HG02938 (cell line): ENCODE measurements at regions not wholly inside any gene's neighbourhood (a gene's known extent, or its start where the extent isn't known, plus 50 kb on each side); places are given as distances from the start of the nearest gene placed in this dataset.
"Not testable (repeated sequence)": the region's sequence is repeated elsewhere in the genome, so short reads cannot be mapped to it uniquely, and the experiment has no call there.

Source experiments
- ATAC-seq: cut with Tn5 transposase; IDR thresholded peaks from one replicate; pipeline ENCODE4 v1.9.1; 2021; ENCODE audit warnings: mild to moderate bottlenecking, moderate library complexity; ENCODE audit not compliant: unreplicated experiment

DNA sequence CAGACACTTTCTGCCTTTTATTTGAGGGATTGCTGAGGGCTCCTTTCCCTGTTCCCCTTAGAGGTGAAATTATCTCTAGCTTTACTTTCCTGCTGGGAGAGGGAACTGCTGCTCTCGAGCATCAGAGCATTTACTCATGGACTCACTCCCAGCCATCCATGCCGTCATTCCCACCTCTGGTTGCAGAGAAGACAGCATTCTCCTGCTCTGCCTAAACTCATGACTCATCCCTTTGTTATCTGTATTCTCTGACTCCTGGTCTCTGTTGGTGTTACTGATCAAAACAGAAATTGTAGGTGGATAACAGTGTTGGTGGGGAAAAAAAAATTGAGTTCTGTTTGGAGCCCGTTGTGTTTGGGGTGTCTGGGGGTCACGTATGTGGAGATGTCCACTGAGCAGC lies 159.3 kb downstream of the TTC8 start:
- ATAC-seq: no peak

DNA sequence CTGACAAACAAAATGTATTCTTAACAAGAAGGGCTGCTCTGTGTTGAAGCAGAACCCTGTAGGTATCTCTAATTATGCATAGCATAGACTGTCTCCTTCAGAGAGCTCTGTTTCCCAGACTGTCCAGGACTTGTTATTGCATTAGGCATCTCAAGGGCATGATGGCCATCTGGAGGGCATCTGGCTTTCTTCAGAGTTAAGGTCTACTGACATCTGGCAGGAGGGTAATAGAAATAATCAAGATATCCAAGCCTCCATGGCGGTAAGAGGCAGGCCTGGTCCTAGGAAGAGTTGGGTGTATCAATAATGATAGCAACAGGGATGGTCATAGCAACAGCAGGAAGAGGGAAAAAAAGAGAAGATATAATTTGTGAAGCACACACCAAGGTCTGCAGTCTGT lies 161.2 kb downstream of the TTC8 start:
- ATAC-seq: no peak

DNA sequence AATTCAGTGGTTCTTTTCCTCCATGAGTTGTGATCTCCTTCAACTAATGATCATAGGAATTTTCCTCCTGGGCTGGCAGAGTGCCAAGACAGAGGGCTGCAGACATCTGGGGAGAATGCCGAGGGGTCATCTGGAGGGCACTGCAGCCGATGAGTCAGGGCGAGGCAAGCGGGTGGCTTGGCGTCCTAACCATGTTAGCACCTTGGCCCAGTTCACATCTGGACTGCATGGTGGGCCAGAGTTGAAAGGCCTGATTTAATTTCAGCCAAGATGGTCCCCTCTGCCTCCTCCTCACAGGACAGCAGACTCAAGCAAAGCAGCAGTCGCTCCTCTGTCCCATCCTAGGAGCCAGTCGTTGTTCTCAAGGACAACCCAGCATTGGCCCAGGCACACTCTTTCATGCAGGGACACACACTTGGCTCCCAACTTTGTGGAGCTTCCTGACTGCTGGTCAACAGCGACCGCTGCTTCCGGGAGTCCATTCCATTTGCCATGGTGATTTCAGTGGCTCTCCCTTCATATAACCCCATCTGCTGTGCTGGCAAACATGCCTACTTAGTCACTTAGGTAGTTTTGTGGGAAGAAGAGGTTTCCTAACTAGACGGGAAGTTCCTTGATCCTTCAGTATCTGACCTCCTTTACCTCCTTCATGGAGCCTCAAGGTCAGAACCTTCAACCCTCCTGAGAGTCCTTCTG lies 161.8 kb downstream of the TTC8 start:
- no peak for ATAC-seq

DNA sequence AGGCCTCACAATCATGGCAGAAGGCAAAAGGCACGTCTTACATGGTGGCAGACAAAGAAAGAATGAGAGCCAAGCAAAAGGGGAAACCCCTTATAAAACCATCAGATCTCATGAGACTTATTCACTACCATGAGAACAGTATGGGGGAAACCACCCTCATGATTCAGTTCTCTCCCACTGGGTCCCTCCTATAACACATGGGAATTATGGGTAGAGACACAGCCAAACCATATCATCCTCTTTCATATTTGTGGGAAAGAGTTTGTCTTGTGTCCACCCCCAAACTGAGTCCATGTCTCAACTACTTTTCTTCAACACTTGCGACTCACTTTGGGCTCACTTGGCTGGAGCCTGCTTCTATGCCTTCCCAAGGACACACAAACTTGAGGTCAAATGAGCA lies 162.5 kb downstream of the TTC8 start:
- not testable (repeated sequence) for ATAC-seq

DNA sequence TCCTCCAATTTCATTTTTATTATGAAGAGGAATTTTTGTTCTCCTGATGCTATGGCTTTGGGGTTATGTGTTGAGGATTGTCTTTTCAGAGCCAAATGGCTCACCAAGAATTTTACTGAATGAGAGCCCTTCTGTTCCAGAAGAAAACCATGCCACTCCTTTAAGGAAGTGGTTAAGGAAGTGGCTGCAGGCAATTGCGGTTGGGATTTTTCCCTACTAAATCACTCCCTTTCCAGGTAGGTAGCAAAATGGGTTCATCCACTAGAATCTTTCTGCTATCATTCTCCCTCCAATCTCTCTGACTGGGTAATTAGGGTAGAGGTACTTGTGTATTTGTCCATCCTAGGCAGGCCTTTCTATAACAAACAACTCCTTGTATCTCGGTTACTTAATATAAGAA lies 163.1 kb downstream of the TTC8 start:
- ATAC-seq: no peak

DNA sequence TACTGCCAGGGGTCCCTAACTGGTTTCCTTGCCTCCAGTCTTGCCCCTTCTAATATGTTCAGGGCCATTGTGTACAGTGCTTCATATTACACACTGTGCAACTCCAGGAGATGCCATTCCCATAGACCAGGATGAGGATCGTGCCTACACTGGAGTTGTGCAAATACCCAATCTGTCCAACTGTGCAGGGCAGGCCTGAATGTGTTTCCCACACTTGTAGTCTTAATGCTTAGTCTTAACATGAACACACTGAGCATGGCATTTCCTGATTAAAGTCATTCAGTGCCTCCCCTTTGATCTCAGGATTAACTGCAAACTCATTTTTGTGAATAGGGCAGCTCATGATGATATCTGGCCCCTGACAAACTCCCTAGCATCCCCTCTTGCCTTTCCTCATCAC lies 165.5 kb downstream of the TTC8 start:
- ATAC-seq: no peak

DNA sequence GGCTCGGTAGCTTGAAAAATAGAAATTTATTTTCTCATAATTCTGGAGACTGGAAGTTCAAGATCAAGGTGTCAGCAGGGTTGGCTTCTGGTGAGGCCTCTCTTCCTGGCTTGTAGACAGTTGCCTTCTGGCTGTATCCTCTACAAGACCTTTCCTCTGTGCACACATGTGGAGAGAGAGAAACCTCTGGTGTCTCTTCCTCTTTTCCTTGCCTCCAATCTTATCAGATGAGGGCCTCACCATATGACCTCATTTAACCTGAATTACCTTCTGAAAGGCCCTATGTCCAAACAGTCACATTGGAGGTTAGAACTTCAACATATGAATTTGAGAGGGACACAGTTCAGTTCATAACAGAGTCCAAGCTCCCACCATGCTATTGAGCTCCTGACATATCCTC lies 166.4 kb downstream of the TTC8 start:
- no peak for ATAC-seq

DNA sequence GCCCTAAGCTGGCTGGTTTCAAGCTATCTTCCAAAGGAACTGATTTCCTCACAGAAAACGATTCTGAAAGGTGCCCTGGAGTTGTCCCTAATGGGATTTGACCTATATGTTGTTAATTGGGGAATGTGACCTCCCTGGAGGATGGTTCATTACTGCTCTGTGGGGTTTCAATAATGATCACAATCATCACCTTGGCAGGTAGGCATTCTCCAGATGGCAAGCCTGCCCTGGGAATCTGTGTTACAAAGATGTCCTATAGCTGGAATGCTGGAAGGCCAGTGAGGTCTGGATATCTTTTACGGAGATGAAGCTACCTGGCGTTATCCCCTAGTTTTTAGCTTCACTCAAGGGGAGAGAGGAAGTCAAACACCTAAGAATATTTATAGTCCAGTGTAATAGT lies 167.6 kb downstream of the TTC8 start:
- no peak for ATAC-seq

DNA sequence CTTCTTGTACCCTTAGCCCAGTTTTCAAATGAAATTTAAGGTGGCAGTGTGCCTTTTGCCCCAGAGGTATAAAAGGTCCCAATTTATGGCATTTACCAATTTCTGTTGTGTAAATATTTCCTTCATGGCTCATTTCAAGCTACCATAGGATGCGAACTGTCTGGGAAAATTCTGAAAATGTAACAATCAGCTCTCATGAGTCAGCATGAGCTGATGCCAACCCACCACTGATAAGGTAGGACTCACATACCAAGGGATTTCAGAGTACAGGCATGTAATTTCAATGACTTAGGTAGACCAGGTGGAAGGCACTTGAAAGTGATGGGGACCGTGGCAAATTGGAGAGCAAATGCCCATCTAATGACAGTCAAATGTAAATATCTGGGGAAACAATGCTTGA lies 169.5 kb downstream of the TTC8 start:
- ATAC-seq: no peak

DNA sequence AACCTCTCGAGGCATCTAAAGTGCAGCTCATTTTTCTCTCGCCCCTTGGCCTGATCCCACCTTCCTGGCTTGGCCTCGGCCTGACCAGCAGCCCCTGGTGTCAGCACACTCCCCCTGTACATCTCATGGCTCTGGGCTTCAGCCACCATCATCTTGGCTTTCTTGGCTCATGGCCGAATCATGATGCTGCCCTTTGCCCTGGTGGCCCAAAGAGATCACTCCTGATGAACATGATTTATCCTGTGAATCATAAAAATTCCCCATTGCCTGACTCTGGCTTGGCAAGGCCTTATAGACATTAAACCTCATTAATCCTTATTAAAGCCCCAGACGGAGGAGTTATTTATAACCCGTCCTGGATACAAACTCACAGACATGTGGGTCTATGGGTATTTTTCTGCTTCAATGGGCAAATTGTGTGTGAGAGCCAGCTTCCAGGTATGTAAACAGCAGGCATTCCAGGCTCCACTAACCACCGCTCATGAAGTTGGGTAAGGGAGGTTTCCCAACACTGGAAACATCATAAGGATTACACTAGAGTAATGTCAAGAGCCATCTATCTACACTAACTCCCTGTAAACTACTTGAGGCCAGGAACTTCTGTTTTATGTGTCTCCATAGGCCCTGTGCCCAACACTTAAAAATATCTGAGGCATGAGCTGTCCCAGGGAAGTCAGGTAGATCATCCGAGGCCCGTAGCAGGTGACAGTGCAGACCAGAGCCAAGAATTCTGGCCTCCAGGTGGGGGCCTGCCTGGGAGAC lies 171.2 kb downstream of the TTC8 start:
- ATAC-seq: no peak

DNA sequence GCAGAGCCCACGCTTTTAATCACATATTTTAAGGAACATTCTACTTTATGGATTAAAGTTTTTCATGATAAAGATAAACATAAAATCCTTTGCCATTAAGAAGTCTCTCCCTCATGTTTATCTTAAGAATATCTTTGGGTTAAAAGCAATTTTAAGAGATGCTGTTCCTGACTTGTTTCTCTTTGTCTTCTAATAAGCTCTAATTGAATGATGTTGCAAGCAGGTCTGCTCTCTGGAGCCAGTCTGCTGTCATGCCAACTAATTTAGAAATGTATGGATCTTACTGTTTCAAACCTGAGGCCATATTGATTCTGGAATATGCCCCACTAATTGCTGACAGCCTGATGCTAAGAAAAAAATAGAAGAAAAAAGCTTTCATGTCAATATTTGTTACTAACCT lies 173.6 kb downstream of the TTC8 start:
- no peak for ATAC-seq

DNA sequence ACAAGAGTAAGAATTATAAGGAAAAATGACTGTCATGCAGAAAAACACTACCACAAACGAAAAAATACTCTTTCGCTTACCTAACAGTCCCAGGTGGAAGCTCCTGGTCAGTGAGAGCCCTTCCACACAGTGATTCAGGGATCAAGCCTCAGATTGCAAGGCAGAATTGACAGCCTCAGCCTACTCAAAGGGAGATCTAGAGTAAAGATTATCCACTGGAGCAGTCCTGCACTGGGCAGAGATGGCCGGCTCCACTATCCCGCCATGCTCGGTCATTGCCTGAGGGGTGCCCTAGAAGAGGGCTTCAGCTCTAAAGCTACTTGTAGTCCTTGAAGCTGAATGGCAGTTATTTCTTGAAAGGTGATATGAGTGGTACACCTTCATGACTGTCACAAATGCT lies 174.7 kb downstream of the TTC8 start:
- no peak for ATAC-seq

DNA sequence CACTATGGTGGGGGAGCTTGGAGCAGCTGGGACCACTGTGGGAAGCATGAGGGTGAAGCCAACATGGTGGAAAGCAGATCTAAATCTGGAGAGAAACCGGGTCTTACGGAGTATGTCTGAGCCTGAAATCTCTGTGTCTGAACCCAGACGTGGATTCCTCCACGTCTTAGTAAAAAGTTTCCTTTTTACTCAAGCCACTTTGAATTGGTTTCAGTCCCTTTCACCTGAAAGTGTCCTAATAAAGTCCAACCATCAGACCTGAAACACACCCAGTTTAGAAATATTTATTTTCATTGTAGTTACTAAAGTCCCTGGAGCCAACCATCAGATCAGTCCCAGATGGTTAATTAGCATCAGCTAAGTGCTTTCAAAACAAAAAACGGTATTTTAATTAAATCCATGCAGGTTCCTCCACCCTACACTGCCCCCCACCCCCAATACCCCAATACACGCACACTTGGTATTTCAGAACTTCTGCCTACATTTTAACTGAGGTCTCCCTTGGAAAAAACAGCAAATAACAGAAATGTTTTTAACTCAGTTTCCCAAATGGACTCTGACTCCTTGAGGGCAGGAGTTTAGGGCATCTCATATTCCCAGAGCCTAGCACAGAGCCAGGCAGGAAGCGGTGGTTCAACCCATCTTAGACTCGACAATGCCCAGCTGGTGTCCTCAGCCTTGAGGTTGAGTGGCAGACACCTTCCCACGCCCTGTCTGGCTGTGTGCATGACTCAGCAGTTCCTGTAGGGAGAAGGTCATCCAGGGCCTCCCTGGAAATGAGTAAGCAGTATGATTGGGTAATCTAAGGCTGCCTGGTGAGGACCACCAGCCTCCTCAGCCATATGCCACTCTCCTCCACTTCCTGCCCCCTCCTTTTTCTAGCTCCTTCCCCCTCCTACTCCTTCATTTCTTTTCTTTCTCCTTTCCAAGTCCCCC lies 175.8 kb downstream of the TTC8 start:
- no peak for ATAC-seq

DNA sequence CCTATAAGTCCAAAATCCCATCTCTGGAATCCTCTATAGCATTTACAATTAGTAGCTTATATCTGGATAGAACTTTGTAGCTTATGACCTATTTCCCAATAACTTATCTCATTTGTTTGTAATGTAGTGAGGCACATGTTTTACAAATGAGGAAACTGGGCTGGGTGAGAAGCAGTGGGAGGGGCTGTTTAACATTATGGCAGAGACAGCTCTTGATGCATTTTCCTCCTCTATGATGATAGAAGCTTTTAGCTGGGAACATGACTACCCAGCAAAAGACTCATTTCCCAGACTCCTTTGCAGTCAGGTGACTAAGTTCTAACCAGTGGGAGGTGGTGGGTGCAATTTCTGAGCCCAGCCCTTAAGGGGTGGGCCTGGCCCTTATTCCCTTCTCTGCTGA lies 179.7 kb downstream of the TTC8 start:
- no peak for ATAC-seq

DNA sequence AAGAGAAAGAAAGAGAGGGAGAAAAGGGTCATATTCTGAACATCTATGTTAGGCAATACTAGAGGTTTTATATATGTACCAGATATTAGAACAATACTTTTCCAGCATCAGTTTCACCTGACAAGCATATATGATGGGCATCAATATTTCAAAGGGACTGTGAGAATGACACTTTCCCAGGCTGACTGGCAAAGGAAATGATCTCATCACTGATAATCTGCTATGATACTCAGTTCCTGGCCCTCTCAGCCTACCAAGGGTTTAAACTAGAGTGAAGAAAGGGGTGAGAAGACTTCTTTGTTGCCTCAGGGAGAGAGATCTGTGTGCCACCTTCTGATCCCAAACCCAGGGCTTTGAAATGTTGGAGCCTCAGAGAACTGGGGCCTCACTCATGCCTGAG lies 183.5 kb downstream of the TTC8 start:
- no peak for ATAC-seq

DNA sequence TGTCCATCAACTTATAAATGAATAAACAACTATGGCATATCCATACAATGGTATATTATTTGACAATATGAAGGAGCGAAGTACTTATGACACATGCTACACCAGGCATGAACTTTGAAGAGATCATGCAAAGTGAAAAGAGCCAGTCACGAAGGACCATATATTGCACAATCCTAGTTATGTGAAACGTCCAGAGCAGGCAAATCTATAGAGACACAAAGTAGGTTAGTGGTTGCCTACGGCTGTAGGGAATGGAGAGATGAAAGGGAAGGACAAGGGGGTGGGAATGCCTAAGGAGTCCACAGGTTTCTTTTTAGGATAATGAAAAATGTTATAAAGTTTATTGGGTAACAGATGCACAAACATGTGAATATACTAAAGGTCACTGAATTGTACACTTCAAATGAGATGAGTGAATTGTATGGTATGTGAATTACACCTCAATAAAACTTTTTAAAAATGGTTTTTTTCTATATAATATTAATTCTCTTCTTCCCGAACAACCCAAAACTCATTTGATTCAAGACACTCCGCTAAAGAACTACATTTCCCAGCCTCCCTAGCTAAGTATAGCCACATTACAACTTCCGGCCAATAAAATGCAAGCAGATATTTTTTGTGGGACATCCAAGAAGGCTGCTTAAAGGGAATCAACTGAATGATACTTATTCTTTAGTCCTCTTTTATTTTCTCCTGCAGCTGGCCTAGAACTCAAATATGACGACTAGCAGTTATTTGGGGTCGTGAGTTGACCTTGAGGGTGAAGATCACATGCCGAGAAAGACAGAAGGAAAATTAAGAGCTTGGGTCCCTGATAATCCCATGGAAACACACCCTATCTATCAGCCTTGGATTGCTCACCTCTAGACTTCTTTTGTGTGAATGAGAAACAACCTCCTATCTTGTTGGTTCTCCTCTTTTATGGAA lies 187.2 kb downstream of the TTC8 start:
- no peak for ATAC-seq

DNA sequence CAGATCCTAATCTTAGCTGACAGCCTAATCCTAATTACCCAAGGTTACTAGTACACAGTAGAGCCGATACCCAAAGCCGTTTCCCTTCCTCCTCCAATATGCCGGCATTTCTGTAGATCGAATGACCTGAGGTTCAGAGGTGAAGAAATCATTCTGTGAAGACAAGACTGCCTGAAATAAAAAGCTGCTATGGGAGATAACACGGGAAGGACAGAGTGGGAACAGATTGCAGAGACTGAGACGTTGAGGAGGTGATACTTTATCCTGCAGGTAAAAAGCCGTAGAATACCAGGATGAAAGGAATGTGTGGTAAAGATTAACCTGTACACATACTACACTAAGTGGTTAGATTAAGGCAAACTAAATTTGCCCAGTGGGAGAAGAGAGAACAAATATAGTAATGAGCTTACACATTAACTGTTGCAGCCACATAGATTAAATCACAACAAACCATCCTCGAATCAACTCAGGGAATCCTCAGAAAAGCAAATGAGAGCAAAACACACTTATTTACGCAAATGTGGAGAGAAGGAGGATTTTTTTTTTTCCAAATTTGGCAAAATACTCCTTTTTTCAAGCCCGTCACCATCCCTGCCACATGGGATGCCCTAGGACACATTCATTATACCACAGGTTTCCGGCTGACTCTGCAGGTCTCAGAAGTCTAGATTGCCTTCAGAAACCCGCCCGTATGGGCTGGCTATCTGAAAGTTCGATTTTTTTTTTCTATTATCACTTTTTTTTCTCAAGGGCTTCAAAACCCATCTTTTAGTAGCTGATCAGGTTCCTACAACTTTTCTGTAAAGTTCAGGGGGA lies 188.0 kb downstream of the TTC8 start:
- ATAC-seq: no peak

DNA sequence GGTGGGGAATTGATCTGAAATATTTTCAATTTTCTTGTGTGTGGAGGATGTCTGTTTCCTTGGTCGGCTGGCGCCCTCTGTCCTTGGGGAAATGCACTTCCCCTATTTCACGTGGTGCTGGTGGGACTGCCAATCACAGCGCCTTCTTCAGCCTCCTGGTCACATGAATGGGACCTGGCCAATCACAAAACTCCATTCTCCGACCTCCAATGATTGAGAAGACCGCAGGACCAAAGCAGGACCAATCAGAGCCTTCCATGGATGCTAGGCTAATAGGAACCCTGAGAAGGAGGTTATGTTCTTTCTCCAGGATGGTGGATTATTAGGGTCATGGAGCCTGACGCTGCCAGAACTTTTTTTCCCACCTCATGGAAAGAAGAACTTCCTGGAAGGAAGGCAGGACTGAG lies 188.7 kb downstream of the TTC8 start:
- ATAC-seq: no peak

DNA sequence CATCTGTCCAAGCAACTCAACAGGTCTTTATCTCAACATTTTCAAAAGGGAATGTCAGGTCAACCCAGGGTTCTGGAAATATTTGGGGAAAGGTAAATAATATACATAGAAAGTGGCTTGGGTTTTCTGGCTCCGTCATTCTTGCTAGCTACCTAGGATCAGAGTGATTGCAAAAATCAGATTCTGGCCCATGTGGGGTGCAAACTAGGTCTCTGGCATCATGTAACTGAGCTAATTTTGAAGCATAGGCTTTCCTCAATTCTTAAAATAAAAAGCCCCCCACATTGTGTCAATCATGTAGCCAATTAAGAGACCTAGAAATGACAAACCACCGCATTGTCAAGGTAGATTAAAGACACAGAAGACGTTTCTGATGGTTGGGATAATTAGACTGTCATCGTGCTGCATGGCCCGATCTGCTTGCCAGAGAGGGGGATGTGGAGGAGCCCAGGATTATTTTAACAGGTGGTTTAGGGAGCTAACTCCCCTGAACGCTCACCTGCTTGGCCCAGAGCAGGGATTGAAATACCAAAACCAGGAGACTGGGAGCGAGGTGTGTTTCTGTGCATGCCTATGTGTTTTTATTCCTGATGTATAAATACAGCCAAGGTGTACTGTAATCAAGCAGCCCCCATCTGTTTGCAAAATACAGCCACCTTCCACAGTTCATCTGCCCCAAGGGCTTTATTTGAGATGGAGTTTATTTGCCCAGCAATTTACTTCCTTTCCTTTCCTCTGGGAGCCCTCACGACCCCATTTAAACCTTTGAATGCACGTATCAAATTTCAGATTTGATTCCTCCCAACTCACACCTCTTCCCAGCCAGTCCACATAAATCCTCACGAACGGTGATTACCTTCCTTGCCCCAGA lies 189.5 kb downstream of the TTC8 start:
- ATAC-seq: no peak
